ENCODE measurements at regions not wholly inside any gene's neighbourhood (a gene's known extent, or its start where the extent isn't known, plus 50 kb on each side); places are given as distances from the start of the nearest gene placed in this dataset.

GRCh38 chr9:1269533-1270315, 219.6 kb downstream of the DMRT2 start:
- DNase-seq: no peak

DNA sequence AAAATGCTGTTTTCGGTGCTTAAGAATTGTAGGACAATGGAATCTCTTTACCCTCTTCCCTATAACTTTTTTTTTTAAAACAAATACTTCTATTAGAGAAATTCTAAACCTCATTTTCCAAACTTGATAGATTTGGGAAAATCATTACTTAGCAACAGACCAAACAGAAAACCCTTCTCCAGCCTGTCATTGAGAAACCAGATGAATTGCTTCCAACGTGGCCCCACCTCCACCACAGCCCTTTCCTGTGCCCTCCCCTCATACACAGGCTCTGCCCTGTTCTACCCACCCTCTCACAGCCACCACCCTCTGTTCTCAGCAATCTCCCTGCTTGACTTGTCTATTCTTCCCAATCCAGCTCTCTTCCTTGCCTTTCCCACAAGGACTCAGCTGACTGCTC, 221.2 kb downstream of the DMRT2 start:
- DNase-seq: no peak

- no peak for DNase-seq
These were observed 221.6 kb downstream of the DMRT2 start for GRCh38 chr9:1271786-1272185.

- no peak for DNase-seq
These were observed 222.3 kb downstream of the DMRT2 start for GRCh38 chr9:1272488-1272887.

- no peak for DNase-seq
These were observed 223.7 kb downstream of the DMRT2 start for GRCh38 chr9:1273859-1274258.

- no peak for DNase-seq
These were observed 224.2 kb downstream of the DMRT2 start for GRCh38 chr9:1274334-1274733.

DNA sequence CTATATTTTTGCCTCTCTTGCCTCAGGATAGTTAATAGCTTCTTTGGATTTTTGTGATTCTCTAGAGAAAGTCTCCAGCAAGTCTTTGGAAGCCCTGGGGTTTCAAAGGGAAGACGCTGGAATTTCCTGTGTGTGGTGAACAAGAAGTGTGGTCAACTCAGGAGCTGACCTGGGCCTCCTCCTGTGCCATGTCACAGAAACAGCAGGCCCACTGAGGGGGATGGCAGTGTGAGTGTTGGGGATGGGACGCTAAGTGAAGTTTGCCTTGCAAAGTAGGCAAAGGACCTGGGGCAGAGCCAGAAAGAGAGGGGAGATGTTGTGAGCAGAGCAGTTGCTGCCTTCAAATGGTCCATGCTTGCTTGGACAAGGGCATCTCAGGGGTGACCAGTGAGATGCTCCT, 226.3 kb downstream of the DMRT2 start:
- no peak for DNase-seq

GRCh38 chr9:1284727-1285126, 234.6 kb downstream of the DMRT2 start:
- no peak for DNase-seq

GRCh38 chr9:1285526-1285925, 235.4 kb downstream of the DMRT2 start:
- no peak for DNase-seq

DNA sequence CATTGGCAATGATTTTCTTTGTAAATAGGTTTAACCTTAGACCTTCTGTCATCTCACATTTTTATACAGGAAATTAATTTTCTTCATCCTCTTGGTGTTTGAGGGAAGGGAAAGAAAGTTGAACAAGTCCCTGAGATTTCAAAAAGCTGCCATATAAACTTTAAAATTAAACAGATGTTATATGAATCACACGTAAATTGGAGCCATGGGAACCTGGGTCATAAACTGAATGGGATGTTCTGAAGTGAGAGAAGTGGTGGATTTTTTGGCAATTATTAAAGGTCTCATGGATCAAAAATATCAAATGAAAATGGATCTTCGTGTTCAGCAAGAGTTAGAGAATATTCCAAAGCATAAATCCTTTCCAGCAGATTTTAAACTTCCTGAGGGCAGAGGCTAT, 242.2 kb downstream of the DMRT2 start:
- DNase-seq: no peak

DNA sequence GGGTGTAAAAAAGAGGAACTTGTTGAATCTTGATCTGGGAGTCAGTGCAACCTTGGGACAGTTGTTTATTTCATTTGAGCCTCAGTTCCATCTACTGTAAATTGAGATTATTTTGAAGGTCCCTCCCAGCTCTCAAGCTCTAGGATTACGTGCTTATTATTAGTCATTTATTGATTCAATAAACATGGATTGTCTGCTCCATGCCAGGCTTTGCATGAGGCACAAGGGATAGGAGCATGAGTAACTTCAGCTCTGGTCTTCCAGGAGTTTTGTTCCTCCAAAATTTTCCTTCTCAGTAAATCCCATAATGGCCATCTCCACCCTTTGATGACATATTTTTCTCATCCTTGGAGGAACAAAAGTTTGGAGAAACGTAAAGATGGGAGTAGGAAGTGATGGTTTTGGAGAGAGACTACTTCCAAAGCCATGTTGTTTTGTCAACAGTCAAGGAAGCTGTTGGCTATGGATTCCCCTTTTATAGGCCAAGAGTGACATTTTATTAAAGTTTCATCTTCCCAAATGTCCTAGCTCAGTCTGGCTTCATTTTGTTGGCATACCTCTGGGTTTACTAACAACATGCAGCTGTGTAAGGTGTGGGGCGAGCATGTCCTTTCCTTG, 244.6 kb downstream of the DMRT2 start:
- DNase-seq: no peak

GRCh38 chr9:1296331-1296730, 246.2 kb downstream of the DMRT2 start:
- DNase-seq: no peak

GRCh38 chr9:1298046-1298445, 247.9 kb downstream of the DMRT2 start:
- DNase-seq: no peak

- DNase-seq: no peak
These were observed 250.8 kb downstream of the DMRT2 start for GRCh38 chr9:1300941-1301340.

- no peak for DNase-seq
These were observed 253.8 kb downstream of the DMRT2 start for GRCh38 chr9:1303932-1304331.

DNA sequence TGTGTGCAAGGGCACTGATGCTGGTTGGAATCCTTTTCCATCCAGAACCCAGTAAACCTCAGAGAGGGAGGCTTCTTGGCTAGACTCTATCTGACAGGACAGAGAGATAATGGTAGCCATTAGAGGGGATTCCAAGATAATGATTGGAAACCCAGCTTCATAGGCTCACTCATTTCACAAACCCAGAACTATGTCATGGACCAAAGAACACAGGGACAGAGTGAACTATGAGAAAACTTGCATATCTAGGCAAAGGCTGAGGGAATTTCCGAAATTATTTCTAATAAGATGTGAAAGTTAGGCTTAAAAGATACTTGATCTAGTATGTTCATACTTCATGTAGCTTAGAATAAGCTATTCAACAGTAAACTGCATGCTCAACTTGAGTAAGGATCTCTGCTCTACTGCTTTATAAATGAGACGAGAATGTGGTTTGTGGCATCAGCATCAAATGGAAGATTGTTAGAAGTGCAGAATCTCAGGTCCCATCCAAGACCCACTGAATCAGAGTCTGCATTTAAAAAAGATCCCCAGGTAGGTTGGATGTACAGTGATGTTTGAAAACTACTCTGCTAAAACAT, 261.4 kb downstream of the DMRT2 start:
- DNase-seq: no peak

DNA sequence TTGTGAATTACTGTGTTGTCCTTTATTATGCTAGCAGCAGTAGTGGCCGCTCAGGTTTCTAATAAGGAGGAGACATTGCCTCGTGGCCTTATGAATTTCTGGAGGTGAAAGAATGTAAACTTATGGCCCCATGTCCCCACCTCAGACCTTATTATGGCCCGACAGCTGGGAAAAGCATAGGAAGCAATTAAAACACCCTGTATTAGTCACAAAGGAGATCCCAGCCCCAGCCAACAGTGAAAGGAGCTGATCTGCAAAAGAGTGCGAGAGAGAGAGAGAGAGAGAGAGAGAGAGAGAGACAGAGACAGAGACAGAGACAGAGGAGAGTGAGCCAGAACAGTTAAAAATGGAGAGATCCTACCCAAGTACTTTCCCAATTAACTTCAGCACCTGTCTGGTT, 269.3 kb downstream of the DMRT2 start:
- DNase-seq: no peak

DNA sequence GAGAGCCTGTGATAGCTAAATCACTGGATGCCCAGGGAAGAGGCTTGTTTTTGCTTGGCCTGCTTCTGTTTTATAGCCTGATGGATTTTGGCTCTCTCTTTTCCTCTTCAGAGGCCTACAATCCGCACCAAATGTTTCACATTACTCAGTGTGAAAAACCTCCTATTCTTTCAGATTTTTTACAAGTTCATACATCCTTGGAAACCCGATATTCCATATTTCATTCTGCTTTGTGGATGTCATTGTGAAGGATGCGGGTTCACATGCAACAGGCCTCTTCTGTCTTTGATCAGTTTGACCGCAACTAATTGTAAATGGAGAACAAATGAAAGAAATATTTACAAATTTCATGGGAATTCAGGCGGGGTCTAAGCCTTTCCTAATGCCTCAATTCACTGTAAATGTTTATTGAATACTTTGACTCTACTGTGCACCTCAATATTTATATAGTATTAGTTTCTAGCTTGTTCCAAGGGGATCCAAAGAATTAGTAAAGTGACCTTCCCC, 269.9 kb downstream of the DMRT2 start:
- DNase-seq: no peak

DNA sequence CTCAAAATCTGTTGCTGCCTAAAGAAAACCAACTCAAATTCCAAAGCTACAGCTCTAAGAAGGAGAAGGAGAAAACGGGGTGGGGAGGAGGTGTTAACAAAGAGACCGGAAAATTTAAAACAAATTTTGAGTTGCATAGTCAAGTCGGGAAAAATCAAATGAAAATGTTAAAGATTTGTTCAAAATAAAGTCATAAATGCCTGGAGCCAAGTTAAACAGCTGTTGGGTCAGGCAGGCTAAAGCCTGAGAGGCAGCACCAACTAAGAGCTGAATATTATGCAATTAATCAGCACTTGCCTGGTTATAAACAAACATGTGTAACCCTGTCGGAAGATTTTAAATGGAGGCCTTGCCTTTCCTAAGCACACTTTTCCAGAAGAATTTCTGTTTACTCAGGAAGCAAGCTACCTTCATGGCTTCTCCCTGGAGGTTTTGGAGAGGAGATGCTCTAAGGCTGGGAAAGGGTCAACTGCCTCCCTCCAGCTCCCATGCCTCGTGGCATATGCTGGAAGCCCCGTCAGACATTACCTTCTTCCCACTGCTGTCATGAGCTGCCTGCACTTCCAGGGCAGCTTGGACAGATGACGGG, 270.5 kb downstream of the DMRT2 start:
- DNase-seq: no peak

GRCh38 chr9:1327467-1327866, 277.3 kb downstream of the DMRT2 start:
- no peak for DNase-seq

DNA sequence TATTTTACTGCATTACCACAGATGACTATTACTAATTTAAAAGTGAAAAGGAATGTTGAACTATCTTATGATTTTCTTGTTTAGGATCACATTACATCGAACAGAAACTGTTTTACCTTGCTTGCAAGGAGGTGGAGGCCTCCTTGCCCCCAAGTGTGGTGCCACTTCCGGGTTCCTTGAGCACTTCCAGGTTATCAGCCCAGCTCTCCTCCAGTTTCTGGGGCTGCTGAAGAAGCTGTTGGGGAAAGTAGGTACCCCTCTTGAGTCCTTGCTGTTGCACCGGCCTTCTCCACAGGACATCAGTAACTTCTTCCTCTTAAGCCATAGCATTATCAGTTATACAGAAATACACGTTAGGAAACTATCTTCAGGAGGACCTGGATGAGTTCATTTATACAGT, 278.2 kb downstream of the DMRT2 start:
- no peak for DNase-seq

DNA sequence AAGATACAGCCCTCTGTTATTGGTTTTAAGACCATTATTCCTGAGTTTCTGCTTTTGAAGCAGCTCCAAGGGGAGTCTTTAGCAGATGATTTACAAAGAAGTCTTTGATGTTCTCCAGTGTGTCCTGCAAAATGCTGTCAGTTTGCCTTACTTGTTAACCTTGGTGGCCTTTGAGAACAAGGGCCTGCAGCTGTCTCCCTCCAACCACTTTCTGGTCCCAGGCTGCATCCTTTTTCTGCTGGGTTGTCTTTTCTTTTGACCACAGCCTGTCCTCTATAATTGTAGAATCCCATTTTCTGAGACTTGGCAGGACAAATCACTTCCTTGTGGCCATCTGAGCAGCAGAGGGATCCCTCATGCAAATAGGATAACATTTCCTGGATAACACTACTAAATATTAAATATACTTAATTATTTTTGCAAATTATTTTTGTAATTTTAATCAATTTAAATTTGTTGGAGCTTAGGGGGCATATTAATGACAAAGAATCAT, 281.4 kb downstream of the DMRT2 start:
- DNase-seq: no peak

GRCh38 chr9:1332156-1332555, 282.0 kb downstream of the DMRT2 start:
- DNase-seq: no peak

DNA sequence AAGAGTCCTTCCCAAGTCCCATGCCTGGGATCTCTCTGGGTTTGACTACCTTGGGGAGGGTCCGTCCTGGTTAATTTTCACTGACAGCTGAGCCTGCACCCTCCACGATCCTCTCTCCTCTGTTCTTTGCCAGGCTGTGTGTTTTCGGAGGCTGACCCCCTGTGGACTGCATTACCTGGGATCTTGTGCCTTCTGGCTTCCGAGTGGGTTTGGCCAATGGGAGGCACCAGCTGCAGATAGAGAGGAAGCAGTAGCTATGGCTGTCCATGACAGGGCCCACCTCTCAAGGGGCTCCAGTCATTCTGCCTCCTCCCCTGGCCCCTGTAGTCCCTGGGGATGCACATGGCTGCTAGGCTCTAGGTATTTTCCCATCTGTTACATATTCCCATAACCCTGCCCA, 285.0 kb downstream of the DMRT2 start:
- no peak for DNase-seq
